Keratinocyte (primary cell): ENCODE measurements at regions not wholly inside any gene's neighbourhood (a gene's known extent, or its start where the extent isn't known, plus 50 kb on each side); places are given as distances from the start of the nearest gene placed in this dataset.

ENCODE experiments used
- DNase-seq: peaks from one replicate; pipeline ENCODE4 v3.0.0-alpha.2; 2011; ENCODE audit warnings: low read depth, missing footprints, low spot score
- FAIRE-seq: peaks from 2 replicates; lab custom pipeline; 2011; peaks lifted over from hg19 to GRCh38; lab: Jason Lieb, UNC
- H2AFZ ChIP-seq: 2 replicates; pipeline ENCODE4 v1.6.0; 2012; ENCODE audit warnings: low read length, control low read depth, inconsistent platforms; ENCODE audit not compliant: control insufficient read depth
- H3K27ac ChIP-seq: 2 replicates; pipeline ENCODE4 v1.5.1; 2011; ENCODE audit warnings: low read length; ENCODE audit not compliant: control insufficient read depth, insufficient read depth
- H3K27me3 ChIP-seq: 3 replicates; pipeline ENCODE4 v1.6.0; 2011; ENCODE audit warnings: low read length; ENCODE audit not compliant: control insufficient read depth, insufficient read depth; ENCODE audit errors: extremely low read depth
- H3K36me3 ChIP-seq, 2 experiments: 2 replicates in 1 of 2; 3 replicates in 1 of 2; pipeline ENCODE4 v1.5.1; 2011; ENCODE audit warnings: low read length in 2 of 2, mild to moderate bottlenecking in 1 of 2; ENCODE audit not compliant: control insufficient read depth in 2 of 2, insufficient read depth in 2 of 2; ENCODE audit errors: extremely low read depth in 1 of 2
- H3K4me1 ChIP-seq: 3 replicates; pipeline ENCODE4 v1.5.1; 2011; ENCODE audit warnings: low read length; ENCODE audit not compliant: control insufficient read depth, insufficient read depth; ENCODE audit errors: extremely low read depth
- H3K4me2 ChIP-seq: 3 replicates; pipeline ENCODE4 v1.6.0; 2011; ENCODE audit warnings: low read depth, low read length; ENCODE audit not compliant: control insufficient read depth, insufficient read depth; ENCODE audit errors: extremely low read depth
- H3K4me3 ChIP-seq, 3 experiments: fragments of 200-600 bp in 1 of 3; sonication (generic) in 1 of 3; 2 replicates in 2 of 3; 3 replicates in 1 of 3; pipeline ENCODE4 v1.5.1; 2011 to 2016; ENCODE audit warnings: low read length in 3 of 3, mild to moderate bottlenecking in 3 of 3, control low read depth in 2 of 3, inconsistent platforms in 1 of 3, low read depth in 1 of 3, mixed read lengths in 1 of 3, mixed run types in 1 of 3, moderate library complexity in 1 of 3; ENCODE audit not compliant: control insufficient read depth in 2 of 3, insufficient read depth in 2 of 3; ENCODE audit errors: extremely low read depth in 1 of 3
- H3K79me2 ChIP-seq: 2 replicates; pipeline ENCODE4 v1.6.0; 2012; ENCODE audit warnings: low read length; ENCODE audit not compliant: control insufficient read depth, insufficient read depth
- H3K9ac ChIP-seq: 3 replicates; pipeline ENCODE4 v1.6.0; 2011; ENCODE audit warnings: low read length; ENCODE audit not compliant: control insufficient read depth, insufficient read depth; ENCODE audit errors: extremely low read depth
- H3K9me1 ChIP-seq: 3 replicates; pipeline ENCODE4 v1.6.0; 2011; ENCODE audit warnings: low read length; ENCODE audit not compliant: control insufficient read depth, insufficient read depth; ENCODE audit errors: extremely low read depth
- H3K9me3 ChIP-seq: 2 replicates; pipeline ENCODE4 v1.5.1; 2012; ENCODE audit warnings: low read depth, low read length; ENCODE audit not compliant: control insufficient read depth
- H4K20me1 ChIP-seq: 3 replicates; pipeline ENCODE4 v1.6.0; 2011; ENCODE audit warnings: low read length; ENCODE audit not compliant: control insufficient read depth, insufficient read depth; ENCODE audit errors: extremely low read depth
- CTCF ChIP-seq, 3 experiments: IDR thresholded peaks in 1 of 3; conservative IDR thresholded peaks in 1 of 3; optimal IDR thresholded peaks in 1 of 3; 2 replicates in 2 of 3; 3 replicates in 1 of 3; pipeline versions ENCODE3 to v1.5.1; 2011; ENCODE audit warnings: low read length in 3 of 3, mild to moderate bottlenecking in 3 of 3, moderate library complexity in 2 of 3, control low read depth in 1 of 3, inconsistent platforms in 1 of 3; ENCODE audit not compliant: insufficient read depth in 2 of 3; ENCODE audit errors: extremely low read depth in 1 of 3
- EZH2 ChIP-seq: IDR thresholded peaks from one replicate; pipeline ENCODE4 v1.6.1; 2012; ENCODE audit warnings: inconsistent platforms, mild to moderate bottlenecking, low read length, moderate library complexity
- dilution Hi-C: fragments of 300-500 bp; cut with MboI; formaldehyde crosslinking; loops from one replicate; pipeline ENCODE4 v1.7.0; 2020; ENCODE audit warnings: low sequenced_read_pairs; ENCODE audit not compliant: extremely low pct_ligation_motif_present

DNA sequence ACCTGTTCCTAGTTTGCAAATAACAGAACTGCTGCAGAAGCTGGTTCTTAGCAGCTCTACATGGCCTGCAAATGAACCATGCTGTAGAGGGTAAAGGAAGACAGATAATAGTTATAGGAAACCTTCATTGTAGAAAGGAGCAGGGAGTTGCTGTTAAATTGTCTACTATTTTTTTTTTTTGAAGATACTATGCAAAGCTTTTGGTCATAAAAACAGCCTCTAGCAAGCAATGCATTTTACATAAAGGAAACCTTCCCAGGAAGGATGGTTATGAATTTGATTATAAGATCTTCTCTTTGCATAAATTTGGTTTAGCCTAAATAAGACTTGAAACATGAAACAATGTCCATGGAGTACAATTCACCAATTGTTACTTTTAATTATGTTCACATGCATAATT, 793.4 kb downstream of the SLC4A3 start:
- Histone ChIP-seq H3K36me3 (no peaks in the 10 kb centered on the region), H3K4me1 (no peaks in the 10 kb centered on the region), H3K4me3 (no peak overlapping the region), H3K4me2 (no peak overlapping the region), H3K27me3 (no peaks in the 10 kb centered on the region), H3K9me1 (no peaks in the 10 kb centered on the region), H2AFZ (no peak overlapping the region), H3K9ac (no peak overlapping the region), H3K27ac (no peak overlapping the region), H4K20me1 (no peaks in the 10 kb centered on the region), H3K79me2 (no peaks in the 10 kb centered on the region), H3K9me3 (no peaks in the 10 kb centered on the region)
- no peak for DNase-seq
- dilution Hi-C loops: no loop called here
- TF ChIP-seq CTCF (optimal IDR thresholded peaks at IDR 0.05 in 1 of 3, IDR thresholded peaks at IDR 0.05 in 1 of 3, conservative IDR thresholded peaks at IDR 0.05 in 1 of 3; ENCODE audit: extremely low read depth in 1 of 3, insufficient read depth in 2 of 3, low read length in 3 of 3) (no peak), EZH2 (no peak)
- FAIRE-seq: no peak

DNA sequence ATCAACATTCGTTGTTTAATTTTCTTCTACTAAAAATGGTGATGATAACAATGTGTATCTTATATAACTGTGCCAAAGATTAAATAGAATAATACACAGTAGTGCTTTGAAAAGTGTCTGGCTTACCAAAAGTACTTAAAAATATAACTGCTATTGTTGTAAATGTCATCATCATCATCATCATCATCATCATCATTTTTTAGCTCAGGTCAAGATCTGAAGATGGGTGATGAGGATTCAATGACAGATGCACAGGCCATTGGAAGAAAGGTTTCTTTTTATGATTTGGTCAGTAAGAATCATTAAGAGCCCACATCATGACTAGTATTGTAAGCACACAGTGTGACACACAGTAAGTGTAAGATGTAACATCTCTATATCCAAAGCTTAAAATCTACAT, 795.2 kb downstream of the SLC4A3 start:
- H3K79me2 ChIP-seq: no peaks in the 10 kb centered on the region
- no peaks in the 10 kb centered on the region for H4K20me1 ChIP-seq
- H2AFZ ChIP-seq: no peak overlapping the region
- no peaks in the 10 kb centered on the region for H3K4me1 ChIP-seq
- no peak for TF ChIP-seq CTCF (optimal IDR thresholded peaks at IDR 0.05 in 1 of 3, IDR thresholded peaks at IDR 0.05 in 1 of 3, conservative IDR thresholded peaks at IDR 0.05 in 1 of 3; ENCODE audit: extremely low read depth in 1 of 3, insufficient read depth in 2 of 3, low read length in 3 of 3)
- no peak for TF ChIP-seq EZH2
- H3K9me3 ChIP-seq: no peaks in the 10 kb centered on the region
- FAIRE-seq (no peak), DNase-seq (no peak)
- no peak overlapping the region for H3K4me2 ChIP-seq
- dilution Hi-C loops: no loop called here
- no peaks in the 10 kb centered on the region for H3K27me3 ChIP-seq
- H3K4me3 ChIP-seq: no peak overlapping the region
- no peaks in the 10 kb centered on the region for H3K36me3 ChIP-seq
- H3K27ac ChIP-seq: no peak overlapping the region
- no peak overlapping the region for H3K9ac ChIP-seq
- no peaks in the 10 kb centered on the region for H3K9me1 ChIP-seq
